ENCODE measurements at regions not wholly inside any gene's neighbourhood (a gene's known extent, or its start where the extent isn't known, plus 50 kb on each side); places are given as distances from the start of the nearest gene placed in this dataset.
"Not testable (repeated sequence)": the region's sequence is repeated elsewhere in the genome, so short reads cannot be mapped to it uniquely, and the experiment has no call there.

DNA sequence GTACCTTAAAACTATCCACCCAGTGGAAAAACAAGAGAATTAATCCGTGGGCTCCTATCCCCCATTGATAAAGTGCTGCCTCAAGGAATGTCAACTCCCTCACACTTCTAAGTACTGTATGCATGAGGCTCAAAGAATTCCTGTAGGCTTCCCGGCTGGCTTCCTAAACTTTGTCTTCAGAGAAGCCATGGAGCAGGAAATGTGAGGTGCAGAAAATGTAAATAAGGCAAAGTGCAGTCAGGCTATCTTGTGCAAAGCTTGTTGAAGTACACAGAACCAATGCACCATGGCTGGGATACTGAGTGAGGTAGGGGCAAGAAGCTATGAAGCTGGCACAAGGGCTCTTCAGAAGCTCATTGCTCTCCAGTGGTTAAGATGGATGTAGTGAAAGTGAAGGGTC lies 611.0 kb downstream of the FSCB start:
- DNase-seq (ENCODE audit: insufficient read length, low spot score) (no peak), FAIRE-seq (no peak)

DNA sequence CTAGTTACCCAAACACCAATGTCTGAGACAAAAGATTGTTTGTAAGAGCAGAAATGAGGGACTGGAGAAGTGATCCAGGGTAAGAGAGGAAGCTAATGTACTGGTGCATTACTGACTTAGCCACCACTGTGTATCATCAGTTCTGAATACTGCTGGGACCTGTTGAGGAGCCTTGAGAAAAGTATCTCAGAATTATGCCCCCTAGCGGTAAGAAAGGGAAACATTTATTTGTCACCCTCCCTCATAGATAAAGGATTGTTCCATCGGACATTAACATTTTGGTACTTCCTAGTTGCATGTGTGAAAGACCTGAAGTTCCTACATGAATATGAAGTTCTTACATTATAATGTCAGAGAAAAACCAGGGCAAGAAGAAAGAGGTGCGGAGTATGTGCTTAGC lies 612.5 kb downstream of the FSCB start:
- FAIRE-seq (no peak), DNase-seq (ENCODE audit: insufficient read length, low spot score) (no peak)

DNA sequence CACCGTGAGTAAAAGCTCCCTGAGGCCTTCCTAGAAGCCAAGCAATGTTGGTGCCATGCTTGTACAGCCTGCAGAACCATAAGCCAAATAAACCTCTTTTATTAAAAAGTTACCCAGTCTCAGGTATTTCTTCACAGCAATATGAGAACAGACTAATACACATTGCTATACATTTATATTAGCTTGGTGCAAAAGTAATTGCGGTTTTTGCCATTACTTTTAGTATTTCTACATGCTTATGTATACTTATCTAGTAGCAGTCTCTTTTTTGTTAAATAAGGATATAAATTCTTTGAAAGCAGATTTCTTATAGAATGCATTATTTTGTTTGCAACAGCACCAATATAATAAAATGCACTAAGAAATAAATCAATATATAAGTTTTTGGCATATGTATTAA lies 619.6 kb downstream of the FSCB start:
- FAIRE-seq (no peak), DNase-seq (ENCODE audit: insufficient read length, low spot score) (no peak)

DNA sequence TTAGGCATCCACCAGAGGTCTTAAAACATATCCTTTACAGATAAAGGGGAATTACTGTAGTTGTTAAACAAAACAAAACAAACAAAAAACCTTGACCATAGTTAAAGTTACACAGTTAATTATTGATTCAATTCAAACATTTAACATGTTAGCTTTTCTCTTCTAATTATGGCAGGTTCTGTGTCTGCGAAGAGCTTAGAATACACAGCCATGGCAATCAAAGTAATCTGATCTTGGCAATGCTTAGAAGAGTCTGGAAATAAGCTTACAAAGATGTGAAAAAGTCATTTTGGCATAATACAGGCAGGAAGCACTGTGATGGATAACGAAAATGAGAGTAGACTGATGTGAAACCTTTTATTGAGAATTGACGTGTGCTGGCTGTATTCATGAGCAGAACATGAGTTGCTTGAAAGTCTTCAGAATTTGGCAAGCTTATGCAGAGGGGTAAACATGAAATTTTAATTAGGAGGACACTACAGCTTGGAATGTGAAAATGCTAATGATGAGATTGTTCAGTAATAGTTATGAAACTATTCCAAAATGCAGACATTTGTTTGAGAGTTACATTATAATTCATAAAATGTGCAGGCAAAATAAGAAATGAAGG lies 629.6 kb downstream of the FSCB start:
- DNase-seq (ENCODE audit: insufficient read length, low spot score) (no peak), FAIRE-seq (no peak)

DNA sequence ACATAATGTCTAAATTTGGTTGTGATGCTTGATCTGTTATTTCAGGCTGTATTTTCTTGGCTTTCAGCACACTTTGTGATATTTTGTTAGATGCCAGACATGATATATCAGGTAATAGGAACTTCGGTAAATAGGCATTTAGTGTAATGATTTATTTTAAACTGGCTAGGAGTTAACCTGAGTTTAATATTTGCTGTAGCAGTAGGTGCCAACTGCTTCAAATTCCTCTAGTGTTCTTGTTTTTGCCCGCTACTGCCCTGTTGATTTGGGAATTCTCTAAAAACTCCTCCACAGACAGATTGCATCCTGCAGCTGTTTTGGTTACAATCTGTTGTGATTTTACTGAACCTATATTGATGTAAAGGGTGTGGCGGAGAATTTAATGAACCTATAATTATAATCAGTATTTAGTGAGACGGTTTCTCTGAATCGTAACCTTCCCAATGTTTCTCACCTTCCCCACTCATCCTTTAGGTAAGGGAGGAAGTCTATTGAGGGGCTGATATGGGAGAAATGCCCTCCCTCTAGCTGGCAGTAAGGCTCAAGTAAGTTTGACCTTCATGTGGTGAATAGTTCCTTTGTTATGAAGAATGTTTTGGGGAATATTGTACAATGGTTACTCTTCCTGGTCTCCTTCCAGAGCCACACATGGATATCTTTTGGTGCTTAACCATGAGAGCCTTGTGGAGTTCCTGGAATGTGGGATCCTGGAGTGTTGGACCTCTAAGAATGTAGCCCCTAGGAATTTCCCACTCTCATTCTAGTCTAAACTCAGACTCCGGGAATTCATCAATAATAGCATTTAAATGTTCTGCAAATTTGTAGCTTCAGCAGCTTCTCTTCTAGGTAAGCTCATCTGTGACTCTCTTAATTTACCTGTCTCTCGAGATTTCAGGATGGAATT lies 634.1 kb downstream of the FSCB start:
- DNase-seq (ENCODE audit: insufficient read length, low spot score) (no peak), FAIRE-seq (no peak)

DNA sequence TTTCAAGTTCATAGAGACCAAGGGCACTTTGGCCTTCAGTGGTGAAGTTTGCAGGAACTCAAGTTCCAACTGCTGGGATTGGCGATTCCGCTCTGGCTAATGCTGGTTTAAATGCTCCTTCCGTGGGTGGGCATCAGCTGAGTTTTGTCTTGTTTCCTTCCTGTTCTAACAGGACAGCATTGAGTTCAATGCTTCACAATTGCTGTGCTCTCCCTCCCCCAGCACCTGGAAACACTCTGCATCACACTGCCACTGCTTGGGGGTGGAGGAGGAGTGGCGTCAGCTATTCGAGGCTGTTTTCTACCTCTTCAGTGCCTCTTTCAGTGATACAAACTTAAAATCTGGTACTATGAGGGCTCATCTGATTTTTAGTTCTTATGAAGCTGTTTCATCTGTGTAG lies 634.9 kb downstream of the FSCB start:
- DNase-seq (ENCODE audit: insufficient read length, low spot score) (no peak), FAIRE-seq (no peak)

DNA sequence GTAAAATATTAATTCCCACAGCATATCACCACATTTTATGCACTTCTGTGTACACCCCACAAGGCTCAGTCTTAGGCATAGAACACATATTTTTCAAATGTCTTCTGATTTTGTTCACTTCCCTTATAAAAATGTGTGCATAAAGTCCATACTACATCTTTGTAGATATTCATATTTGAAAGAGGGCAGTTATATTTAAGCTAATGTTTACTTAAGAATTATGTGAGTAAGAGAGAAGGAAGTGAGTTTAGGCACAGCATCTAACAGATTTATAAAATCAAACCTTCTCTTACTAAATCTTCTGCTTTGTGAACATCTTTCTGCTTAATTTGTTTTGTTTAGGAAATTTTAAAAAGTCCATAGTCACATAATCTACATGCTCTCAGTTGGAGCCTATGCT lies 648.1 kb downstream of the FSCB start:
- DNase-seq (ENCODE audit: insufficient read length, low spot score): no peak
- no peak for FAIRE-seq

DNA sequence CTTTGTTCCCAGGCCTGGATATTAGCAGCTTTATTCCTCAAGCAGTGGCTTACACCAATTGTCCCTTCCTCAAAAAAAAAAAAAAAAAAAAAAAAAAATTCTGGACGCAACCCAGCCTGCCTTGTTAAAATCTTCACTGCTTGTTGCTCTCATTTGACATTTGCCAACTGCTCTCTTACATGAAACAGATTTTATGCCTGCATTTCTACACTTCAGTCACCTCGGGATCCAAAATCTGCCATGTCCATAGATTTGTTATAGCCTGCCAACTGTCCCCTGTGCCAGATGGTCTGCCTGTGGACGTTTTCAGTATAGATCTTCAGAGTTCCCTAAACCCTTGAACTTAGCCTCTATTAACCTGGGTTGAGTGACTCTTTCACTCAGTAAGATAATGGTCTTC lies 651.5 kb downstream of the FSCB start:
- FAIRE-seq: no peak
- no peak for DNase-seq (ENCODE audit: insufficient read length, low spot score)

DNA sequence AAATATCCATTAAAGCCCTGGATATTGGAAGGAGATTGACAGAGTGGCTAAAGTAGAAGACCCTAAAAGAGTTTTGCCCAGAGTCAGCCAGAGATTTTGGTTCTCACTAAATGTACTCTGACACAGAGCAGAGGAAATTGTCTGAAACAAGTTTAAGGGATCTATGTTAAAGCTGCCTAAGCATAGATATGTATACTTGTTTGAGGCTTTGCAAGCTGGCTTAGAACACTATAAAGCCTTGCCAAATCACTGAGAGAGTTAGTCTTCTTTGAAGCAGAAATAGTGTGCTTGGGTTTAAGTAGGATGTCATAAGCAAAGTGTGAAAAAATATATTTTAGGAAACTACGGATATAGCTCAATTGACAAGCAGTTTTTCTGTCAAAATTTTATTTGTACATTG lies 653.5 kb downstream of the FSCB start:
- no peak for FAIRE-seq

DNA sequence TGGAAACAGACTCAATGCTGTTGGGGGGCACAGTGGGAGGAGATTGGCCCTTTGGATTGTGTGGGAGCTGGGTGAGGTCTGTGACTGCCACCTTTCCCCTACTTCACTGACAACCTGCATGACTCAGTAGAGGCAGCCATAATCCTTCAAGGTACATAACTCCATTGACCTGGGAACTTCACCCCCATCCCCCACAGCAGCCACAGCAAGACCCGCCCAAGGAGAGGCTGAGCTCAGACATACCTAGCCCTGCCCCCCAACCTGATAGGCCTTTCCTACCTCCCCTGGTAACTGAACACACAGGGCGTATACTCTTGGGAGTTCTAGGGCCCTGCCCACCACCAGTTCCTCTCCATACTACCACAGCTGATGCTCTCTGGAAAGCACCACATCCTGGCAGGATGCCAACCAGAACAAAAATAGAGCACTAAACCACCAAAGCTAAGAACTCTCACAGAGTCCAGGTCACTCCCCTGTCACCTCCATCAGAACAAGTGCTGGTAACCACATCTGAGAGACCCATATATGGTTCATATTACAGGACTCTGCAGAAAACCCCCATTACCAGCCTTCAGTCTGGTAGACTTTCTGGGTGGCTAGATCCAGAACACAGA lies 703.9 kb downstream of the FSCB start:
- DNase-seq (ENCODE audit: insufficient read length, low spot score): no peak
- no peak for FAIRE-seq

More for the DNA sequence above, 653.5 kb downstream of the FSCB start:
- DNase-seq (ENCODE audit: insufficient read length, low spot score): no peak

DNA sequence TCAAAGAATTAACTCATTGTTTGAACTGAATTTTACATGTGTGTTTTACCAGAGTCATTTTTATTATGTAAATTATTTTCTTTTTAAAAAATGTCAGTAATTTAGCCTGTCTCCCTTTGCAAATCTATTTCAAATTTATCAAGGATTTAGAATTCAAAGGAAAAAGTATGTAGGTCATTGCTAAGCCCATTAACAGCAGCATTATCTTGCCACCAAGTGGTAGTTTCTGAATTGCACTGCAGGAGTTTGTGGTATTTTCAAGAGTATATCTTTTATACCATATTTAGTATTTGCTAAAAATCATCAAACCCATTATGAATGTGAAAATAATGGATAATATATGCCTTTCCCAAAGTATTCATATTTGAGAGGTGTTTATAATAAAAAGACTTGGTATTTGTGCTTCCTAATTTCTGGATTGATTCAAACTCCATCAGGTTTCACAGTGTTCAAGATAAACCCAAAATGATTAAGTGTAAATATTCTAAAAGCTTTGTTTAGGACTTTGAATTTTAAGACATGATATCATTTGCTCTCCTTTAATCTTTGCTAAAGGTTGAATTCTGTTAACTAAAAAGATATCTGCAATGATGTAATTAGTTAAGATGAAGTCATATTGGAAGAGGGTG lies 711.4 kb downstream of the FSCB start:
- FAIRE-seq (no peak), DNase-seq (ENCODE audit: insufficient read length, low spot score) (no peak)

DNA sequence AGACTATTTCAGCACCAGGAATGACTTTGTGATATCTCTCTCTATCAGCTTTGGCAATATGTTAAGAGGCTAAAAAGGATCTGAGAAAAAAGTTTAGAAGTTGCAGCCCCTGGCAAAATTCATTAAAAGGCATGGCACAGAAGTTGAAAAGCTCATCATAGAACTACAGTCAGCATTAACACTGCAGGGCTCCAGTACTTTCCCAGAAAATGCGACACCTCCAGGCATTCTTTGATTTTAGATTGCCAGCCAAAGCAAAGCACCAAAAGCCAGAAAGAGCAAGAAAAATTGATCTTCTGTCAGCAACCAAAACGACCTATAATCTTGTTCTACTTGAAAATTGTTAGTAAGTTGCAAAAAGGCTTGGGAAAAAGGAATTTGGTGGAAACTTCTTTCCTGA lies 713.5 kb downstream of the FSCB start:
- FAIRE-seq: no peak
- DNase-seq (ENCODE audit: insufficient read length, low spot score): no peak

DNA sequence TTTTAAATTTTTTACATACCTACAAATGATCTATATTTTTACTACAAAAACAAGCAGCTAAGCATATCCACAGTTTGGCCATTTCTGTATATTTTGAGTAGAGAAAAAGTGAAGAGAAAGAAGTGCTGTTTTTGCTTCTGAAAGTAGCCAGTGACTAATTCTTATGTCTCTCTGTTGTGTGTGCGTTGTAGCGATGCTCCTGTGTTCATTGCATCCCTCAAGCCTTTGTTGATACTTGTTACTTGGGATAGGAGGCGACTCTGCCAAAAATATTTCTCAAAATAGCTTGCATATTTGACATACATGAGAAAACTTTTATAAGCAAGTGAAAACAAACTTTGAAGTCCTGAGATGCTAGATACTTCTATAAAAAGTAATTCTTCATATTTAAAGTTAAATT lies 714.1 kb downstream of the FSCB start:
- FAIRE-seq (no peak), DNase-seq (ENCODE audit: insufficient read length, low spot score) (no peak)

DNA sequence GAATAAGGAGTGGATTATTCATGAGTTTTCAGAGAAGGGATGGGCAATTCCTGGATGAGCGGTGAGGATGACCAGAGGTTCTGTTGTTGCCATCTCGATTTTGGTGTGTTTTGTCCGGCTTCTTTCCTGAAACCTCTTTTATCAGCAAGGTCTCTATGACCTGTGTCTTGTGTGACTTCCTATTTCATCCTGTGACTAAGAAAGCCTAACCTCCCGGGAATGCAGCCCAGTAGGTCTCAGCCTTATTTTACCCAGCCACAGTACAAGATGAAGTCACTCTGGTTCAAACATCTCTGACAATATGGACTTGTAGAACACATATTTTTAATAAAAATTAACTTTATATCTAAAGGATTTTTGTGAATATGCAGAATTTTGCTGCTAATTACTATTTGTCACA lies 716.4 kb downstream of the FSCB start:
- DNase-seq (ENCODE audit: insufficient read length, low spot score) (no peak), FAIRE-seq (no peak)

DNA sequence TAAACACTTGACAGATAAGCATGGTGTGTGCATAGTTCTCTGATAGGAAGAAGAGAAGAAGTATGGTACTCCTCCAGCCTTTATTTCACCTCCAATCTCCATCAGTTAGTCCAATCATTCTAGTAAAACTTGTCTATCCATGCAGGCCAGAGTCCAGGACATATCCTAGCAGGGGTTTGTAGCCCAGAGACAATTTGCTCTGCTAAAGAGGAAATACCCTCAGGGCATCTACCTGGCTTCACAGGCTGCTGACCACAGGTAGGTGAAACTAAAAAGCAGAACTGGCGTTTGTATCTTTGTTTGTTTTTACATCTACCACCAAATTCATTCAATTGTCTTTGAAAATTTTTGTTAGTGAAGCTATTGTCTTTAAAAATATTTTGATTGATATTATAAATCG lies 717.6 kb downstream of the FSCB start:
- FAIRE-seq (no peak), DNase-seq (ENCODE audit: insufficient read length, low spot score) (no peak)

DNA sequence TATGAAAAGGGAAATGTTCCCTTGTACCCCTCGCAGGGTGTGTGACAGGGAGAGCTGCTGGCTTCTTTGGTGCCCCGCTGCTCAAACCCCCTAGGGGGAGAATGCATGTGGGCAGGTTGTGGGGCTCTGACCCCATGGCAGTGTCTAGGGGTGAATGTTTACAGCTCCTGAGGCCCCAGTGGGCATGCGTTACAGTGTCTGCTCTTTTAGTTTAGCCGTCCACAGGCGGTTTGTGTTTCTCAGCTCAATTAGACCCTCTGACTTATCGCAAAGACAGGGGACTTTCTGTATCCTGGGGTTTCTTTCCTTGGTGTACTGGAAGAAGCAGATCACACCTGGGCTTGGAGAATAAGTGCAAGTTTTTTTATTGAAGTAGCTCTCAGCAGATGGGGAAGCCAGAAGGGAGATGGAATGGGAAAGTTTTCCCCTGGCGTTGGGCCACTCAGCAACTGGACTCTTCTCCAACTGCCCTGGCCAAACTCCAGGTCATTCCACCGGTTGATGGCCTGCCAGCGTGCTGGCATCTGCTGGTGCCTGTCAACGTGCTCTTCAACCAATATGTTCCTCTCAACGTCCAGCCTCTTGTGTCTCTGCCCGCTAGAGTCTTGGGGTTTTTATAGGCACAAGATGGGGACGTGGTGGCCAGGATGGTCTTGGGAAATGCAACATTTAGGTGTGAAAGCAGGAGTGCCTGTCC lies 720.9 kb downstream of the FSCB start:
- no peak for DNase-seq (ENCODE audit: insufficient read length, low spot score)
- FAIRE-seq: no peak

DNA sequence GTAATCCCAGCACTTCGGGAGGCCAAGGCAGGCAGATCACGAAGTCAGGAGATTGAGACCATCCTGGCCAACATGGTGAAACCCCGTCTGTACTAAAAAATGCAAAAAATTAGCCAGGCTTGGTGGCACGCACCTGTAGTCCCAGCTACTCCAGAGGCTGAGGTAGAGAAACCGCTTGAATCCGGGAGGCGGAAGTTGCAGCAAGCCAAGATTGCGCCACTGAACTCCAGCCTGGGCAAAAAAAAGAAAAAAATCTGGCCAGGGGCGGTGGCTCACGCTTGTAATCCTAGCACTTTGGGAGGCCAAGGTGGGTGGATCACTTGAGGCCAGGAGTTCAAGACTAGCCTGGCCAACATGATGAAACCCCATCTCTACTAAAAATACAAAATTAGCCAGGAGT lies 722.7 kb downstream of the FSCB start:
- FAIRE-seq; DNase-seq (ENCODE audit: insufficient read length, low spot score): not testable (repeated sequence)

DNA sequence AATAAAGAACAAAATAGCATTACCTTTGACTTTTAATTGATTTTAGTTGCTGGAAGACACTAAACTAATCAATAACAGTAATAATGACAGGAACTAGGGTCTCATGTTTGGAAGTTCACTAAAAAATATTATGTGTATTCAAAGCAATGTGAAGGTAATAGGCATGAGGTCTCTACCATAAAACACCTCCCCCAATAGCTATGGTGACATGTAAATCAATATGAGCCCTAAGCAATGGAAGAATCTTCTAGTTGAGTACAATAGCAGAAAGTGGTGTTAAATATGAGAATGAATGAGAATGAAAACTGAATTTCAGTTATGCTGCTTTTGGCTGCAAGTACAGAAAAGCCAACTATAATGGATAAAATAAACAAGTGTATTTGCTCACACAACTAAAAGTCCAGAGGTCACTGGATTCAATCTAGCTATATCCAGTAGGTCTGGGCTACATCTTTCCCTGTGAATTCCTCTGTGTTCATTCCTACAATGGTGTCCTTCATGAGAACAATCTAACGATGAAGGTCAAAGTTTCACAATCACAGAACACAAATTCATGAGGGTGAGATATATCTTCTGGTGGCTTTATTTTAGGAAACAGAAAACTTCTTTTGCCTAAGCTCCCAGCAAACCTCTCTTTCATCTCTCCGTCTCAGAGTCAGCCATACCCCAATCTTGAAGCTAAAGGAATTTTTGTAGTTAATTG lies 728.0 kb downstream of the FSCB start:
- FAIRE-seq (no peak), DNase-seq (ENCODE audit: insufficient read length, low spot score) (no peak)

DNA sequence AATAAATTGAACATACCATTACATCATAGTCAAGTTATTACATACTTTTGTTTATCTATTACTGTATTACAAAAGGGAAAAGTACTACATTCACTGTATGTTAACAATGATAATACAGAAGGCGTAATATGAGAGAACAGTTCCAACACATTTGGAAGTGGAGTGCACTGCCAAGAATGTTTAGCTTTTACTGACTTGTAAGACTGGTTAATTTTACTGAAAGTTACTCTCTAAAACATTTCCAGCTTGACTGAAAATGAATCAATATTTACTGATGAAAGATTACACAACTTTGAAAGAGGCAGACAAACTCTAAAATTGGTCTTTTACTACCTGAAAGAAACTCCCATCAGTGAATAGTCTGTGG lies 728.5 kb downstream of the FSCB start:
- DNase-seq (ENCODE audit: insufficient read length, low spot score) (no peak), FAIRE-seq (no peak)

DNA sequence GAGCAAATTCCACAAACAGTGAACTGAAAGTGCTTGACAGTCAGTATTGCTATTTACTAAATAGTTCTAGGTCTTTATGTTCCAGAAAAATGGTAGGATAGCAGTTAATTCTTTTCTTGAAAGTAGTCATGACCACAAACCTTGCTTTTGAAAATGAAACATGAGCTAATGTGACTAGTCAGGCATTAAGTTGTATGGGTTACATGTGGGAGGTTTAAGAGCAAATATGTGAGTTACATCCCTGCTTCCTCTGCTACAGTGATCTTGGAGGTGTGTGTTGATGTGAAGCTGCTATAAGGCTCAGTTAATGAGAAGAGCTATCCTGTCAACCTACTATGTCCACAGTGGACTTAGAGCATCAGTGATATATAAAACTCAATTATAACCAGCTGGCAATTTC lies 741.6 kb downstream of the FSCB start:
- no peak for DNase-seq (ENCODE audit: insufficient read length, low spot score)
- no peak for FAIRE-seq
